WTC11 (cell line): ENCODE measurements at regions not wholly inside any gene's neighbourhood (a gene's known extent, or its start where the extent isn't known, plus 50 kb on each side); places are given as distances from the start of the nearest gene placed in this dataset.

ENCODE experiments used
- ATAC-seq: fragments of 200-7000 bp; cut with Tn5 transposase; 2 replicates; pipeline ENCODE4 v1.10.0; 2021; ENCODE audit warnings: mild to moderate bottlenecking, moderate library complexity
- CTCF ChIA-PET: fragments of 300-600 bp; sonication (Branson Sonifier 250); formaldehyde crosslinking; loops from one replicate; lab custom pipeline; 2021; ENCODE audit warnings: antibody characterized with exemption; lab: Charles Lee
- POLR2A ChIA-PET: fragments of 350-600 bp; sonication (Branson Sonifier 250); formaldehyde crosslinking; loops from one replicate; lab custom pipeline; 2021; ENCODE audit warnings: antibody characterized with exemption; lab: Charles Lee
- DNase-seq: peaks from one replicate; pipeline ENCODE4 v3.0.0; 2021; ENCODE audit warnings: low spot score
- H3K27ac Mint-ChIP-seq: 2 replicates; pipeline ENCODE4 v1.8.0; 2021; ENCODE audit warnings: mixed read lengths
- H3K27me3 Mint-ChIP-seq: 2 replicates; pipeline ENCODE4 v1.8.0; 2021; ENCODE audit warnings: low read depth, mild to moderate bottlenecking, moderate library complexity, mixed read lengths
- H3K36me3 Mint-ChIP-seq: 2 replicates; pipeline ENCODE4 v1.8.0; 2021; ENCODE audit warnings: mixed read lengths
- H3K4me1 Mint-ChIP-seq: 2 replicates; pipeline ENCODE4 v1.8.0; 2022; ENCODE audit warnings: mixed read lengths
- H3K4me3 Mint-ChIP-seq: 2 replicates; pipeline ENCODE4 v1.8.0; 2021; ENCODE audit warnings: mild to moderate bottlenecking, moderate library complexity, mixed read lengths
- H3K9me3 Mint-ChIP-seq: 2 replicates; pipeline ENCODE4 v1.8.0; 2021; ENCODE audit warnings: mixed read lengths
- ATF3 ChIP-seq: sonication (generic); formaldehyde crosslinking; conservative IDR thresholded peaks from 2 replicates; pipeline ENCODE4 v1.8.1; 2022; ENCODE audit warnings: mild to moderate bottlenecking, missing genetic modification reagents
- CBFB ChIP-seq: sonication (generic); formaldehyde crosslinking; IDR thresholded peaks from 2 replicates; pipeline ENCODE4 v1.8.1; 2022; ENCODE audit warnings: mild to moderate bottlenecking, low read depth, missing genetic modification reagents
- CREM ChIP-seq: sonication (generic); formaldehyde crosslinking; IDR thresholded peaks from 2 replicates; pipeline ENCODE4 v1.8.1; 2022; ENCODE audit warnings: mild to moderate bottlenecking, missing genetic modification reagents, moderate library complexity
- EMX1 ChIP-seq: fragments of 250-450 bp; sonication (Bioruptor Pico); IDR thresholded peaks from 2 replicates; pipeline ENCODE4 v1.8.0; 2021; ENCODE audit warnings: mild to moderate bottlenecking
- FOXK1 ChIP-seq: sonication (generic); formaldehyde crosslinking; IDR thresholded peaks from 2 replicates; pipeline ENCODE4 v1.8.0; 2022; ENCODE audit warnings: mild to moderate bottlenecking, moderate library complexity, missing genetic modification reagents
- GABPB1 ChIP-seq: sonication (generic); formaldehyde crosslinking; IDR thresholded peaks from 2 replicates; pipeline ENCODE4 v1.8.1; 2023; ENCODE audit warnings: mild to moderate bottlenecking, missing genetic modification reagents
- GTF2I ChIP-seq: fragments of 250-450 bp; sonication (Bioruptor Pico); conservative IDR thresholded peaks from 2 replicates; pipeline ENCODE4 v1.4.0; 2021; ENCODE audit warnings: mild to moderate bottlenecking
- NR3C1 ChIP-seq: sonication (generic); formaldehyde crosslinking; conservative IDR thresholded peaks from 2 replicates; pipeline ENCODE4 v1.8.1; 2023; ENCODE audit warnings: low read depth, mild to moderate bottlenecking, missing genetic modification reagents
- OVOL2 ChIP-seq: fragments of 250-450 bp; sonication (Bioruptor Pico); IDR thresholded peaks from 2 replicates; pipeline ENCODE4 v1.9.0; 2021; ENCODE audit warnings: mild to moderate bottlenecking, borderline replicate concordance
- SMAD4 ChIP-seq: sonication (generic); formaldehyde crosslinking; IDR thresholded peaks from 2 replicates; pipeline ENCODE4 v1.8.0; 2022; ENCODE audit warnings: mild to moderate bottlenecking, missing genetic modification reagents
- SOX15 ChIP-seq: fragments of 250-450 bp; sonication (Bioruptor Pico); IDR thresholded peaks from 2 replicates; pipeline ENCODE4 v1.9.0; 2021; ENCODE audit warnings: mild to moderate bottlenecking
- STAT6 ChIP-seq: sonication (generic); formaldehyde crosslinking; conservative IDR thresholded peaks from 2 replicates; pipeline ENCODE4 v1.8.1; 2023; ENCODE audit warnings: mild to moderate bottlenecking, low read depth, missing genetic modification reagents, moderate library complexity
- TEAD1 ChIP-seq: sonication (generic); formaldehyde crosslinking; IDR thresholded peaks from 2 replicates; pipeline ENCODE4 v1.8.0; 2022; ENCODE audit warnings: mild to moderate bottlenecking, missing genetic modification reagents
- ZNF138 ChIP-seq: sonication (generic); formaldehyde crosslinking; conservative IDR thresholded peaks from 2 replicates; pipeline ENCODE4 v1.8.1; 2022; ENCODE audit warnings: mild to moderate bottlenecking, moderate library complexity, missing genetic modification reagents
- ZNF232 ChIP-seq: sonication (generic); formaldehyde crosslinking; IDR thresholded peaks from 2 replicates; pipeline ENCODE4 v1.8.0; 2022; ENCODE audit warnings: mild to moderate bottlenecking, missing genetic modification reagents
- ZNF263 ChIP-seq: sonication (generic); formaldehyde crosslinking; IDR thresholded peaks from 2 replicates; pipeline ENCODE4 v1.8.1; 2022; ENCODE audit warnings: low read depth, mild to moderate bottlenecking, moderate library complexity, missing genetic modification reagents
- TF ChIP-seq, protein P1 (sequence below): sonication (generic); formaldehyde crosslinking; IDR thresholded peaks from 2 replicates; pipeline ENCODE4 v1.8.0; 2022; ENCODE audit warnings: mild to moderate bottlenecking, missing genetic modification reagents

DNA sequence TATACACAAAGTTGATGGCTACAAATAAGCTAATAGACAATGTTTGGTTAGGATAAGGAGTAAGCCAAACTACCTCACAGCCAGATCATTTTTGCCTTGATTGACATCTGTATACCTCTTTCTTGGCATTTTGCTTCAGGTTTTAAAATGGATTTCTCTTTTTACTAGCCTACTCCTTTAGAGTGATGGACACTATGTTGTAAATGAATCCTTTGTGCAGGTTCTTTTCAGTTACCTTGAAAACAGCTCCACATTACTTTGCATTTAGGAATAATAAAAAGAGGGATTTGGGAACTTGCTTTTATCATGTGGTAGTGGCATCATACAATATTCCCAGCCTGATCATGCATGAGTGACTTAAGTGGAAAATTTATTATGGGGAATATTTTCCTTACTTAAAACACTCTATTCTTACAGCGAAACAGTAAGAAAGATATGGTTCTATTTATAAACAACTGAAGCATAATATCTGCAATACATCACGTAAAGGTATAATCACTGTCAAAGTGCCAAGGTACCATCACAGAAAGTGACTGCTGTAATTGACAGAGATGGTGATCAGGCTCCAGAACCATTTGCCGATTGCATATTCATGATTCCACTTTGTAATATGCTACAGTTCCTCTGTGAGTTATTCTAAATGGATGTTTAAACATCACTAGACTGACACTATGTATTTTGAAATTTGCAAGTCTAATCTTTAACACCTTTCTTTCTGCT is 327.0 kb downstream of the DMRTA1 start:
- ATAC-seq: no peak

GRCh38 chr9:22790329-22790728 is 343.7 kb downstream of the DMRTA1 start:
- ATAC-seq (no peak), DNase-seq (no peak)
- Mint-ChIP-seq H3K4me3 (no peak overlapping the region), H3K27ac (no peak overlapping the region), H3K36me3 (peaks cover 3% of the 10 kb centered on the region; the same call in 1 of the 2 replicates), H3K9me3 (peaks cover 10% of the 10 kb centered on the region), H3K27me3 (no peaks in the 10 kb centered on the region), H3K4me1 (peaks cover 6% of the 10 kb centered on the region)
- CTCF ChIA-PET: no interaction called here
- no peak for TF ChIP-seq EMX1 (CRISPR knock-in tag)
- TF ChIP-seq, all 79 proteins: peak for 0
- POLR2A ChIA-PET: no interaction called here

More for the DNA sequence above, 327.0 kb downstream of the DMRTA1 start:
- TF ChIP-seq TEAD1 (no peak), CREM (no peak), ATF3 (CRISPR knock-in tag) (no peak)
- TF ChIP-seq, protein P1, sequence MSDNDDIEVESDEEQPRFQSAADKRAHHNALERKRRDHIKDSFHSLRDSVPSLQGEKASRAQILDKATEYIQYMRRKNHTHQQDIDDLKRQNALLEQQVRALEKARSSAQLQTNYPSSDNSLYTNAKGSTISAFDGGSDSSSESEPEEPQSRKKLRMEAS (CRISPR knock-in tag): no peak
- TF ChIP-seq, all 79 proteins: peak for 0
- H3K27ac Mint-ChIP-seq: no peak overlapping the region
- H3K4me3 Mint-ChIP-seq: no peak overlapping the region
- POLR2A ChIA-PET: no interaction called here
- no peak for DNase-seq
- H3K9me3 Mint-ChIP-seq: no peaks in the 10 kb centered on the region
- no peaks in the 10 kb centered on the region for H3K36me3 Mint-ChIP-seq
- H3K4me1 Mint-ChIP-seq: peaks cover 18% of the 10 kb centered on the region
- CTCF ChIA-PET: no interaction called here
- no peaks in the 10 kb centered on the region for H3K27me3 Mint-ChIP-seq

DNA sequence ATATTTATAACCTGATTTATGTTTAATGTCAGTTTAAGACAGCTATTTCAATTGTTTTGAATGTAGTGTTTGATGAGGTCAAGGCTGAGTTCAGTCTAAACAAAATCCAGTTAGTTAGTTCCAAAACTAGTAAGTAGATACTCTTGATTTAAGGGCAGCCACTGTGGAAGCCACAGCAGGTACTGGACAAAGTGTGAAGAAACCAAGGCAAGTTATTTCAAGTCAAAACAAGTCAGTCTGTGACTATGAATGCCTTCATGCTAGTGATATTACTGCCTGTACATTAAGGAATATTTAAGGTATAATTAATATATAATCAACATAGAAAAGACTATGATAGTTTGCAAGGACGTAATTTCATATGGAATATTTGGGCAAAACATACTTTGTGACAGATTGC is 362.3 kb downstream of the DMRTA1 start:
- ChIA-PET POLR2A (no interaction called here), CTCF (interaction anchor here (1.6 to 1.7 kb wide), 2 partner anchors 280 to 339 kb away, joined by 4 to 6 read pairs; no protein-coding TSS in a partner anchor)
- Mint-ChIP-seq H3K9me3 (peaks cover 9% of the 10 kb centered on the region), H3K36me3 (no peaks in the 10 kb centered on the region), H3K4me1 (no peaks in the 10 kb centered on the region), H3K27me3 (no peaks in the 10 kb centered on the region), H3K4me3 (no peak overlapping the region), H3K27ac (no peak overlapping the region)
- DNase-seq (no peak), ATAC-seq (no peak)
- no peak for TF ChIP-seq SMAD4 (CRISPR knock-in tag)
- no peak for TF ChIP-seq OVOL2 (CRISPR knock-in tag)
- TF ChIP-seq ZNF263 (CRISPR knock-in tag): no peak
- TF ChIP-seq GTF2I: no peak
- TF ChIP-seq ZNF232 (CRISPR knock-in tag): no peak
- no peak for TF ChIP-seq GABPB1 (CRISPR knock-in tag)
- no peak for TF ChIP-seq NR3C1 (CRISPR knock-in tag)

DNA sequence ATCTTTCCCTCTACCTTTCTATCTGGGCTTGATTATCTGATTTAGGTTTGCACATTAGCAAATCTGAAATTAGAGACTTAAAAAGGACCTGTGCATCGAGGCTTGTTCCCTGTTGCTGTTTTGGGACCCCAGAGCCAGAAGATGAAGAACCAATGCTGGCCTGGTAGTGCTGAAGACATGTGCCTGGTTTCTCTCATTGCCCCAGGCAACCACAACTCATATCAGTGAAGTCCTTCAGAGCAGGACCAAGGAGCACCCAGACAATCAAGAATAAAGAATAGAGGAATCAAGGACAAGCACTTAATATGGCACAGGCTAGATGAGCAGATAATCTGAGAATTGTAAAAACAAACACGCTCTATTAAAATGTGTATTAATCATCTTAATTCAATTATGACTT is 362.7 kb downstream of the DMRTA1 start:
- Mint-ChIP-seq H3K4me3 (no peak overlapping the region), H3K36me3 (no peaks in the 10 kb centered on the region), H3K27ac (peak overlapping the region; percentile 4; the same call in 1 of the 2 replicates), H3K9me3 (peaks cover 4% of the 10 kb centered on the region), H3K27me3 (no peaks in the 10 kb centered on the region), H3K4me1 (no peaks in the 10 kb centered on the region)
- TF ChIP-seq STAT6 (CRISPR knock-in tag): no peak
- no peak for TF ChIP-seq OVOL2 (CRISPR knock-in tag)
- TF ChIP-seq SOX15 (CRISPR knock-in tag): no peak
- no peak for TF ChIP-seq ZNF138 (CRISPR knock-in tag)
- no peak for TF ChIP-seq CBFB (CRISPR knock-in tag)
- no peak for TF ChIP-seq FOXK1 (CRISPR knock-in tag)
- no peak for DNase-seq
- ChIA-PET CTCF (interaction anchor here (1.6 to 1.7 kb wide), 2 partner anchors 280 to 340 kb away, joined by 4 to 6 read pairs; no protein-coding TSS in a partner anchor), POLR2A (no interaction called here)
- ATAC-seq: no peak
